ENCODE measurements at regions not wholly inside any gene's neighbourhood (a gene's known extent, or its start where the extent isn't known, plus 50 kb on each side); places are given as distances from the start of the nearest gene placed in this dataset.

DNA sequence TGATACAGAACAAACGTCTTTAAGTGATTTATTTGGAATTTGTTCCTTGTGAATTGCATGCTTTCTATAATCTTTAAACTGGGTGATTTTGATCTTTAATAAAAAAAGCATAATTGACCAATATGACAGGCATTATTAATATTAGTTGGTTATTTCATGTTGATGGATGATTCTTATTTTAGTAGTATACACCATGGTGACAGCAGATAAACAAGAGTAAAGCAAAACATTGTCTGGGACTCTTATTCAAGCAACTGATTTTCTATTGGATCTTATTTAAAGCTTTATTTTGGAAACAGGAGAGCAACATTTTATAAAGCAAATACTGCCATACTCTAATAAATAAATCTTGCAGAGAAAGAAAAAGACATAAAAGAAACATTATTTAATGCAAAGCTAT is 591.4 kb upstream of the GNPDA2 start:
- TF ChIP-seq CTCF (IDR thresholded peaks at IDR 0.05; ENCODE audit: extremely low read depth in 1 of 2, insufficient read depth in 1 of 2, low read depth in 1 of 2, low read length in 2 of 2) (no peak), POLR2AphosphoS5 (IDR thresholded peaks at IDR 0.05; ENCODE audit: insufficient read depth, low read depth, low read length) (no peak), POLR2A (IDR thresholded peaks at IDR 0.05; ENCODE audit: low read depth, low read length) (no peak), MAX (IDR thresholded peaks at IDR 0.05; ENCODE audit: insufficient read depth, insufficient read length) (no peak), EZH2 (IDR thresholded peaks at IDR 0.05; ENCODE audit: borderline replicate concordance, low read depth, low read length, severe bottlenecking) (no peak), MYC (IDR thresholded peaks at IDR 0.05; ENCODE audit: low read depth, low read length) (no peak), GATA2 (IDR thresholded peaks at IDR 0.05; ENCODE audit: insufficient read depth, insufficient read length, low read depth, low read length) (no peak), FOS (IDR thresholded peaks at IDR 0.05; ENCODE audit: borderline replicate concordance, insufficient read depth, low read length) (no peak)

Measured in endothelial cell of umbilical vein (primary cell).